Neural crest cell (in vitro differentiated cells): ENCODE measurements at regions not wholly inside any gene's neighbourhood (a gene's known extent, or its start where the extent isn't known, plus 50 kb on each side); places are given as distances from the start of the nearest gene placed in this dataset.
A peak's percentile ranks its signal among the peaks of the same experiment; 100 is the strongest.

Source experiments
- DNase-seq: peaks from one replicate; pipeline ENCODE4 v3.0.0; 2021; ENCODE audit warnings: low read depth, mixed read lengths, low spot score
- H3K27ac Mint-ChIP-seq: one replicate; pipeline ENCODE4 v1.8.0; 2021; ENCODE audit warnings: mild to moderate bottlenecking, mixed read lengths; ENCODE audit not compliant: unreplicated experiment
- H3K27me3 Mint-ChIP-seq: 2 replicates; pipeline ENCODE4 v1.8.0; 2021; ENCODE audit warnings: low read depth, mild to moderate bottlenecking, mixed read lengths
- H3K36me3 Mint-ChIP-seq: 2 replicates; pipeline ENCODE4 v1.8.0; 2021; ENCODE audit warnings: low read depth, mild to moderate bottlenecking, mixed read lengths
- H3K4me1 Mint-ChIP-seq: 2 replicates; pipeline ENCODE4 v1.8.0; 2021; ENCODE audit warnings: mixed read lengths
- H3K4me3 Mint-ChIP-seq: one replicate; pipeline ENCODE4 v1.8.0; 2021; ENCODE audit warnings: mild to moderate bottlenecking, mixed read lengths
- H3K9me3 Mint-ChIP-seq: 2 replicates; pipeline ENCODE4 v1.8.0; 2021; ENCODE audit warnings: mixed read lengths
- TF ChIP-seq, protein P1 (sequence below): fragments of 200-600 bp; sonication (generic); conservative IDR thresholded peaks from 2 replicates; pipeline ENCODE4 v1.5.0; 2021; ENCODE audit warnings: antibody characterized with exemption, mild to moderate bottlenecking

DNA sequence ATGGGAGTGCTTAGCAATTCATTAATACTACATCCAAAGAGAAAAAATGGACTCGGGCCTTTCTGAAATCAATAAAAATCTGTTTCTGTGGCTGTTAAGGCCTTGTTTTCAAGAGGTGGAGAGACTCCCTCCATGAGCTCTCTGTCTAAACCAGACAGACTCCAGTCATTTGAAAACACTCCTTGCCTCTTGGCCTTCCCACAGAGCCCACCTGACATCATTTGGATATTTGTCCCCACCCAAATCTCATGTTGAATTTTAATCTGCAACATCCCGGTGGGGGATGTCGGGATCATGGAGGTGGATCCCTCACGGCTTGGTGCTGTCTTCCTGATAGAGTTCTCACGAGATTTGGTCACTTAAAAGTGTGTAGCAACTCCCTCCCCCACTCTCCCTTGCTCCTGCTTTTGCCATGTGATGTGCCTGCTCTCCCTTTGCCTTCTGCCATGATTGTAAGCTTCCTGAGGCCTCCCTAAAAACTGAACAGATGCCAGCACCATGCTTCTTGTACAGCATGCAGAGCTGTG is 226.3 kb downstream of the TBXT start:
- Mint-ChIP-seq H3K9me3 (peaks cover 11% of the 10 kb centered on the region), H3K36me3 (peaks cover 2% of the 10 kb centered on the region)

DNA sequence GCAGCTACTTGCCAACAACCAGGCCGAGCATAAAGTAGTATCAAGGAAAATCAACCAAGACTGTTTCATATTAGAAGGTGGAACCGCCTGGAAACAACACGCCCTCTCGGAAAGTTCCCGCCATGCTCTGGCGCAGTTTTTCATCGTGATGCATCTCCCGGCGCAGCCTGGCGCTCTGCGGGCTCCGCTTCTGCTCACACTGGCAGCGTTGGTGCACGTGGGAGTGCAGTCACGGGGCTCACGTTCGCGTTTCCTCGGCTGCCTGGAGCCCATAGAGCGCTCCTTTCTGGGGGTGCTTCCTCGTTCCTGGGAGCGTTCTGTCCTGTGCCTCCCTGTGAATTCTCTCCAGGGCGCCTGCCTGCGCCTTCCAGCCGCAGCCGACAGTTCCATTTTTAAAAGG is 227.3 kb downstream of the TBXT start:
- no peak for DNase-seq

More for the DNA sequence above, 226.3 kb downstream of the TBXT start:
- H3K27me3 Mint-ChIP-seq: no peaks in the 10 kb centered on the region
- TF ChIP-seq, protein P1, sequence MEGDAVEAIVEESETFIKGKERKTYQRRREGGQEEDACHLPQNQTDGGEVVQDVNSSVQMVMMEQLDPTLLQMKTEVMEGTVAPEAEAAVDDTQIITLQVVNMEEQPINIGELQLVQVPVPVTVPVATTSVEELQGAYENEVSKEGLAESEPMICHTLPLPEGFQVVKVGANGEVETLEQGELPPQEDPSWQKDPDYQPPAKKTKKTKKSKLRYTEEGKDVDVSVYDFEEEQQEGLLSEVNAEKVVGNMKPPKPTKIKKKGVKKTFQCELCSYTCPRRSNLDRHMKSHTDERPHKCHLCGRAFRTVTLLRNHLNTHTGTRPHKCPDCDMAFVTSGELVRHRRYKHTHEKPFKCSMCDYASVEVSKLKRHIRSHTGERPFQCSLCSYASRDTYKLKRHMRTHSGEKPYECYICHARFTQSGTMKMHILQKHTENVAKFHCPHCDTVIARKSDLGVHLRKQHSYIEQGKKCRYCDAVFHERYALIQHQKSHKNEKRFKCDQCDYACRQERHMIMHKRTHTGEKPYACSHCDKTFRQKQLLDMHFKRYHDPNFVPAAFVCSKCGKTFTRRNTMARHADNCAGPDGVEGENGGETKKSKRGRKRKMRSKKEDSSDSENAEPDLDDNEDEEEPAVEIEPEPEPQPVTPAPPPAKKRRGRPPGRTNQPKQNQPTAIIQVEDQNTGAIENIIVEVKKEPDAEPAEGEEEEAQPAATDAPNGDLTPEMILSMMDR: no peak
- no peak for DNase-seq
- no peak overlapping the region for H3K4me3 Mint-ChIP-seq
- H3K27ac Mint-ChIP-seq: no peak overlapping the region
- H3K4me1 Mint-ChIP-seq: peaks cover 4% of the 10 kb centered on the region

DNA sequence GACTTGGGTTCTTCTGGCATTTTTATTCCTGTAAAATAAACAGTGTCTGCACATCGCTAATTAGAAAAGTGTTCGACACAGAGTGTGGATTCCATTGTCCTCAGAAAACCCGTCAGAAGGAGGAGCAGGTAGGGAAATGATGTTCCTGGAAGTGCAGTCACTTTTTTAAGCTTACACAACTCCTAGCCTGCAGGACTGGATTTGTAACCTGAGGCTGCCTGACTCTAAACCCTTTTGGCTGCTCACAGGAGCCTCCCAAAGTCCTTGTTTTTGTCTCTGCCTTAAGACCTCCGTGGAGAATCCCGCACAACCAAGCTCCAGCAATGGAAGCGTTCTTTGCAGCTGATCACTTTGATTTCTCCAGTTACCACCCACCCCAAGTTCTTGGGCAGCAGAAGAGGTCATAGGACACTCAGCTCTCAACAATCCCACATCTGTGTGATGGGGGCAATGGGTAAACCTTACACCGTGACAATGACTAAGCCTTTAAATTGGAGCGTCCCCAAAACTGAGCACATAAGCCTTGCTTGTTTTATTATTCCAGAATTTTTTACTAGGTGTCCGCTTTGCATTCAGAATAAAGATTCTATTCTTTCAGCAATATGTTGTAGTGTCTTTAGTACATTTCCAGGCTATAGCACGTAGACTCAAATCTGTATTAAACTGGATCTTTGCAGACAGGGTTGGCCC is 227.9 kb downstream of the TBXT start:
- TF ChIP-seq, protein P1: no peak
- Mint-ChIP-seq H3K9me3 (peaks cover 19% of the 10 kb centered on the region), H3K27me3 (no peaks in the 10 kb centered on the region)

More for the DNA sequence above, 227.3 kb downstream of the TBXT start:
- Mint-ChIP-seq H3K9me3 (peaks cover 15% of the 10 kb centered on the region), H3K27me3 (no peaks in the 10 kb centered on the region), H3K27ac (no peak overlapping the region), H3K36me3 (peaks cover 2% of the 10 kb centered on the region), H3K4me3 (no peak overlapping the region), H3K4me1 (peaks cover 4% of the 10 kb centered on the region)
- TF ChIP-seq, protein P1: no peak

DNA sequence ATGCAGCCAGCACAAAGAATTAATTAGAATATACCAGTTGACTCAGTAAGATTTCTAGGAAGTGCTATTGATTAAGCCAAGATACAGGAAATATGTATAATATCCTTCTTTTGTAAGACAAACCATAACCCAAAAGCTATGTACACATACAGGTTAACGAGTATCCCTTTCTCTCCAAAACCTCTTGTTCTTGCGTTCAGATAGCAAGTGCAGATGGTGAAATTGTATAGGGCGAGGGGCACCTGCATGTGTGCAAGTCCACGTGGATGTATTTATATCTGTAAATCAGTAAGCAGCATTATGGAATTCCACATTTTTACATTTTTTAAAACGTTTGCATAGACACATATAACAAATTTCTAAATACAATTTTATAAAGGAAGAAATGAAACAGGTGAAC is 228.6 kb downstream of the TBXT start:
- Mint-ChIP-seq H3K9me3 (peaks cover 19% of the 10 kb centered on the region), H3K4me3 (no peak overlapping the region), H3K27me3 (no peaks in the 10 kb centered on the region), H3K4me1 (peaks cover 4% of the 10 kb centered on the region), H3K36me3 (peaks cover 2% of the 10 kb centered on the region), H3K27ac (no peak overlapping the region)
- DNase-seq: no peak
- TF ChIP-seq, protein P1: no peak

More for the DNA sequence above, 227.9 kb downstream of the TBXT start:
- Mint-ChIP-seq H3K36me3 (peaks cover 2% of the 10 kb centered on the region), H3K4me1 (peaks cover 4% of the 10 kb centered on the region), H3K27ac (no peak overlapping the region), H3K4me3 (no peak overlapping the region)
- DNase-seq: no peak

DNA sequence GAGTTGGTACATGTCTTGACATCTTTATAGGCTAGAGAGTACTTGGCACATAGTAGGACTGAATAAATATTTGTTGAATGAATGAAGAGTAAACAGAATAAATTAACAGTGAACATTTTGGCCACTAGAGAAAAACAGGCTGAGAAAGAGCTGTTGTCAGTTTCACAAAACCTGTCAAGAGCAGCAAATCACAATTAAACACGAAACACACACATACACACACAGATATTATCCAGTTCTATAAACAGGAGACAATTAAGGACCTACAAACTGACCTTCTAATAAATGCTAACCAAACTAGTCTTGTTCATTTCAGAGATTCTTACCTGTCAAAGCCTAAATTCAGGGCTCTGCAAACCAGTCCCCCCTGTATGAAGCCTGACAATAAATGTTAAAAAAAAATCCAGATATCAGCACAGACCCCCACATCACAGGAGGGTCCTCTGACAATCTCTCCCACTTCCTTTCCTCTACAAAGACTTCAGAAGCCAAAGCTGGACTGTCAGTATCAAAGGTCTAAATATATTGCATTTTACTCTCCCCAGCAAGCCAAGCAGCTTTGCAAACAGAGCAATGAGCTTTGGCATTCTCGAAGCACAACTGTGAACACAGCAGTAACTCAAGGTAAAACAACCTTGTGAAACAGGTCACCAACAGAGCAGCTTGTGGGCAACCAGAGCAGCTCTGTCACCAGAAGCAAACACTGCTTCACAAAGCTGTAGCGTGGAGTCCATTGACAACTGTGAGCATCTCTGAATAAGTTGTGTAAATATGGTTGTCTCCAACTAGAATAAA is 229.9 kb downstream of the TBXT start:
- H3K27me3 Mint-ChIP-seq: peaks cover 5% of the 10 kb centered on the region
- H3K9me3 Mint-ChIP-seq: peaks cover 19% of the 10 kb centered on the region
- H3K4me1 Mint-ChIP-seq: peaks cover 4% of the 10 kb centered on the region
- H3K4me3 Mint-ChIP-seq: no peak overlapping the region
- TF ChIP-seq, protein P1: no peak
- H3K27ac Mint-ChIP-seq: peak overlapping the region; percentile 21
- DNase-seq: no peak
- peaks cover 2% of the 10 kb centered on the region for H3K36me3 Mint-ChIP-seq
